ENCODE measurements at regions not wholly inside any gene's neighbourhood (a gene's known extent, or its start where the extent isn't known, plus 50 kb on each side); places are given as distances from the start of the nearest gene placed in this dataset.

GRCh38 chr6:37758234-37758633, 60.6 kb upstream of the MDGA1 start:
- no peak for TF ChIP-seq EZH2 (IDR thresholded peaks at IDR 0.05; ENCODE audit: insufficient read depth, low read length)
- TF ChIP-seq CTCF (IDR thresholded peaks at IDR 0.05; ENCODE audit: insufficient read depth, low read depth, low read length): no peak
